HG03558 (cell line): ENCODE measurements at regions not wholly inside any gene's neighbourhood (a gene's known extent, or its start where the extent isn't known, plus 50 kb on each side); places are given as distances from the start of the nearest gene placed in this dataset.
"Not testable (repeated sequence)": the region's sequence is repeated elsewhere in the genome, so short reads cannot be mapped to it uniquely, and the experiment has no call there.

ENCODE experiments used
- ATAC-seq: cut with Tn5 transposase; IDR thresholded peaks from one replicate; pipeline ENCODE4 v1.9.1; 2021; ENCODE audit warnings: moderate number of reproducible peaks; ENCODE audit not compliant: unreplicated experiment; ENCODE audit errors: extremely low read depth

- ATAC-seq, result no peak
Observed at GRCh38 chr2:217013926-217014325, 154.1 kb upstream of the TNP1 start.

GRCh38 chr2:217011576-217011975 is 151.7 kb upstream of the TNP1 start:
- no peak for ATAC-seq

DNA sequence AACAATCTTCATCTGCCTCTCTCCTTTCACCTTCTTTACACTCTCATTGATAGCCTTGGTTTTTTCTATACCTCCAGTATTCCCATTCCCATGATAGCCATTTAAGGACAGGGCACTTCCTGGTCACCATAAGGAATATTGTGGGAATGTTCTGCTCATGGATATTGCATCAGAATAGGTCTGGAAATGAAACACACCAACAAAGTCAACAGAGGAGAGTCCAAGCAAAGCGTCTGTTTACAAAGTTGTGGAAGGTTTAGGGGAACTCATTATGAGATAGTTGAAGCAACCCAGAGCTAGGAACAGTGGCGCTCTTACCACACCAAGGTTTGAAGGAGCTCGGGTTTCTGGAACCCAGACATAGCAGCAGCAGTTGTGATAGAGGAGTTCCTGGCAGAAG is 150.3 kb upstream of the TNP1 start:
- no peak for ATAC-seq

- no peak for ATAC-seq
Observed at GRCh38 chr2:217008794-217009193, 148.9 kb upstream of the TNP1 start.

DNA sequence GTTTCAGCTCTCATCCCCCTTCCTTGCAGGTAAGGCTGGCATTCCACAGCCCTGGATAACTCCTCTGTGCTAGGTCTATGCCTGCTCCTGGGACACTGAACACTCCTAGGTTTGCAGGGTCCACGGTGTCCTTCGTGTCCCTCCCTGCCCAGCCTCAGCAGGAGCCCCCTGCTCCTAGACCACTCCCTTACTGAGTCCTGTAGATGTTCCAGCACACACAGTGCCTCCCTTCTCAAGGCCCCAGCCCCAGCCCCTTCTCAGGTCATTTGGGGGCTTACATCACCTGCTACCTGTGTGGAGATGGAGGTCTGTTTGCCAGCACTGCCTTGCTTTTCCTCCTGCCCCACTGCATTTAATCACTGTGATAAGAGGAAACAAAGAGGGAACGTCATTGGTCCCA is 146.4 kb upstream of the TNP1 start:
- ATAC-seq, result no peak

- no peak for ATAC-seq
Observed at GRCh38 chr2:217004656-217005055, 144.8 kb upstream of the TNP1 start.

GRCh38 chr2:217001740-217002139 is 141.9 kb upstream of the TNP1 start:
- ATAC-seq, result no peak

DNA sequence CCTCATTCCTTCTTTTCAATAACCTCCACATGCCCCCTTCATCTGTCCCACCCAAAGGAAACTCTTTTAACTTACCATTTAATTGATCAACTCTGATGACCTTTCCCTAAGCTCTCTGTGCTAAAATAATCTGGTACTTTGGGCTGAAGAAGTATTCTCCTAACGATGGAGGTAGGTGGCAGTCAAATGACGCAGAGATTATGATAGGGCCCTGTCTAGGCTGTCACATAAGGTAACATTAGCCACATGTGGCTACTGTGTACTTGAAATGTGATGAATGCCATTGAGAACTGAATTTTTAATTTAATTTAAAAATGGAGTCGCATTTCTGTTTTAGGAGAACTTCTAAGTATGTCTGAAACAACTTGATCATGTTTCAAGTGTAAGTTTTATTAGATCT is 140.5 kb upstream of the TNP1 start:
- no peak for ATAC-seq

- ATAC-seq, result no peak
Observed at GRCh38 chr2:216996279-216996845, 136.5 kb upstream of the TNP1 start.

GRCh38 chr2:216994353-216994854 is 134.5 kb upstream of the TNP1 start:
- ATAC-seq, result no peak

DNA sequence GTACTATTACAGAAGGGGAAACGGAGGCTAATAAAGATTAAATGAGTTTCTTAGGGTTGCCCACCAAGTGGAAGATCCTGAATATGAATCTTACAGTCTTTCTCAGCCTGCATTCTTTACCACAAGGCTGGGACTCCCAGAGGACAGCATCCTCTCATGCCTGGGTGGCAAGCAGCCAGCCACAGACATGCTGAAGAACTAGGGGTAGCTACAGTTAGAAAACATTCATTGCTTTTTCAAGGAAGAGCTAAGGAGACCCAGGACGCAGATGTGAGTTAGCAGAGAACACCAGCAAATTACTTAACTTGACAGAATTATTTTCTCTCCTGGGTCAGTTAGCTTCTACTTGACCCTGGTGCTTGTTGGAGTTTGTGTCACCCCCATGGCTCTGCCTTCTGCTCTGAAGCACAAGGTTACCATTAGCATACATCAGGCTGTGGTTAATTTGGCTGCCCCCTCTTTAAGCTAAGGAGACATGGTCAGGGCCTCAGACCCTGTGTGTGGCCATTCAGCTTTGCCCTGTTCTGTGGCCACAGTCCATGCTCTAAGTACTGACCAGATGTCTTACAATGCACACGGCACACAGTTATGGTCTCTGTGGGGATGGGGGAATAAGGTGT is 132.3 kb upstream of the TNP1 start:
- ATAC-seq, result no peak

DNA sequence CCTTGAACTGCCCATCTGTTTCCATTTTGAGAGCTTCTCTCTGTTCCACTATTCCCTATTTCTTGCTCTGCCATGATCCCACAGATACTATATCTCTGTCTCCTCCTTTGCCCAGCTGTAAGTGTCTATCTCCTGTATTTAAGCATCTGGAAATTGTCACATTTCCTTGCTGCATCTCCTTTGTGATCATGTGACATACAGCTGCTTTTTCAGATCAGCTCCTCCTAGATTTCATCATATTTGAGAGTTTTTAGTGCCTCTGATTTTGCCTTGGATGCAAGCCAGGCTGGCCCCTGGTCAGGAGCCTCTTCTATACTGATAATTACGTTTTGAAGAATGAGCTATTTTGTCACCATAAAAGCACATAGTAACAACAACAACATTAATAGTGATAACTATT is 131.7 kb upstream of the TNP1 start:
- ATAC-seq, result no peak

DNA sequence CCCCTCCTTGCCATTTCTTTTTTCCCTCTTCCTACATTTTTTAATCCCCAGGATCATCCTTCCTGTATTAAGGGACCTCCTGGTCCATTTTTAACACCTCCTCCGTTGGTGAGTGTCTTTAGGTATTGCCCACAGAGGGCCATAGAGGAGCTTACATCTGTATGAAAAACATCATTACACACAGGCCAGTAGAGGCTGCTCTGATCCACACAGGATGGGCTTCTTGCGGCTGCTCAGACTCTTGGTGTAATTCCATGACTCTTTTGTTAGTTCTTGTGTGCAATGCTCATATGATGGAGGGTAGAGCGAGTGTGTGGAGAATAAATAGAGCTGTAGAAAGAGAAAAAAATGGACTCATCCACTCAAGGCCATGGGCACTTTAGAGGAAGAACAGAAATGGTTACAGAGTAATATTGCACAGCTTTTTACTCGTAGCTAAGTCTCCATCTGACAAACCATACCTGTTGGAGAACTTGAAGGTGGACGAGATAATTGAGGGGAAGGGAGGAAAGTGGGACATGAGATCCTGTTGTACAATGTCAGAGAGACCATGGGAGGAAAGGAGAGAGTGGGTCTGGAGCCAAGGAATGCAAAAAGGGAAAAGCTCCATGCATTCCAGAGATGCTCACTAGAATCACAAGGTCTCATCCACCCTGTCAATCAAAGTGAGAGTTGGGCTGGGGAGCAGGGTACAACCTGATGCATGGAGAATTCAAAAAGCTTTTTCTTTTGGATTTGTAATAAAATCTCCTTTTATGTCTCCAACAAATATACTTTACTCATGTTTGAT is 129.7 kb upstream of the TNP1 start:
- ATAC-seq, result no peak

DNA sequence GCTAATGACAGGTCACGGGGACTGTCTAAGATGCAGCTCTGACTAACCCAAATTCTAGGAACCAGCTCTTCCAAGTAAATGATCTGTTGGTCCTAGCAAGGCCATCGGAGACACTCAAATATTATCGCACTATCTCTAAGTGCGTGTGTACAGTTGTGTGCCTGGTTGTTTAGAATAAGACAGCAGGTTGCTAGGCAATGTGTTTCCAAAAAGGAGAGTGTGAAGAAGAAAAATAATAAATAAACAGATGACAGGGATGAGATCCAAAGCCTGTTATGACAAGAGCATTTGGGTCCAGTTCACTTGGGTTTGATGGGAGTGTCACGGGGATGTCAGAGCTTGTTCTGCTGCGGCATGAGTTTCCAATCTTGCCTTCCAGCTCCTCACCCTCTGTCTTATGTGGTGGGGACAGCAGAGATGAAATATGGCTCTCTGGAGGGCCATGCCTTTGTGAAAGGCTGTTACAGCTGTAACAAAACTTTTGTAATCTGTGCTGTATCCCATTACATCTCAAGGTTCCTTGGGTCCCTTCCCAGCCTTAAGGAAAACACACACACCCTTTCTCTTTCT is 127.5 kb upstream of the TNP1 start:
- no peak for ATAC-seq

DNA sequence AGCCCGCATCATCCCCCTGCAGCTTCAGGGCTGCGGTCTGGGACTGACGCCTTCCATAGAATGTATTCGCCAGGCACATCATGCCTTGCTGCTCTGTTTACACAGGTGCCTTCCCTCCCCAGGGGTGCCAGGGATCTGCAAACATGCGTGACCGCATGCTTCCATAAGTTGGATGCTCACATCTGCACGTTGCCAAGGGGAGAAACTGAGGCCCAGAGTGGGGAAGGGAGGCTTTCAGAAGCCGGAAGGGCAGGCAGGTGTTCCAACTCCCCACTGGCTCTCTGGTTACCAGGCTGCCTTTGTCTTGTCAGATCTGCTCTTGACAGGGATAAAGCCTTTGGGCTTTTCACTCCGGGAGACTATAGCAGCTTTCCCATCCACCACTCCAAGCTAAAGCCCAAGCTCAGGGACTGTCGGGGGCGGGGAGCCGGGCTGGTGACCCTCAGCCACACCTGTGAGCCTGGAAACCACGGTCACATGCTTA is 125.8 kb upstream of the TNP1 start:
- no peak for ATAC-seq

GRCh38 chr2:216984937-216985336 is 125.1 kb upstream of the TNP1 start:
- no peak for ATAC-seq

GRCh38 chr2:216981951-216982350 is 122.1 kb upstream of the TNP1 start:
- not testable (repeated sequence) for ATAC-seq

DNA sequence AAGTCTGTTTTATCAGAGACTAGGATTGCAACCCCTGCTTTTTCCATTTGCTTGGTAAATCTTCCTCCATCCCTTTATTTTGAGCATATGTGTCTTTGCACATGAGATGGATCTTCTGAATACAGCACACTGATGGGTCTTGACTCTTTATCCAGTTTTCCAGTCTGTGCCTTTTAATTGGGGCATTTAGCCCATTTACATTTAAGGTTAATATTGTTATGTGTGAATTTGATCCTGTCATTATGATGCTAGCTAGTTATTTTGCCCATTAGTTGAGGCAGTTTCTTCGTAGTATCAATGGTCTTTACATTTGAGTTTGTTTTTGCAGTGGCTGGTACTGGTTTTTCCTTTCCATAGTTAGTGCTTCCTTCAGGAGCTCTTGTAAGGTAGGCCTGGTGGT is 120.6 kb upstream of the TNP1 start:
- not testable (repeated sequence) for ATAC-seq

GRCh38 chr2:216974321-216975302 is 114.7 kb upstream of the TNP1 start:
- no peak for ATAC-seq

DNA sequence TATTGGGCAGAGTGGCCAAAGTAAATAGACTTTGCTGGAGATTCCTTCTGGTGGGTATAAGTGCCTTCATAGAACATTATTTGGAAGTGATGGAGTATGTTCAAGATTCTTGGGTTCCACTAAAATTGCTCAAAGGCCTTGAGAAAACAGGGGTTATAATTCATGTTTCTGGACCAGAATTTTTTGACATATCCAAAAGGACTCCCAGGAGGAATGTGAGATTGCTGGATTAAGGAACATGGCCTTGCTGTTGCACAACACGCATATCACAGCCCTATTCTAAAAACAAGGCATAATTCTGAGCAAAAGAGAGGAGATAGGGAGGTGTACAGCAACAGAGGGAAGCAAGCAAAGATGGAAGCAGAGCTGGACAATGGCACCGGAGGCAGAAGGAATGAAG is 111.7 kb upstream of the TNP1 start:
- no peak for ATAC-seq
